ENCODE measurements at regions not wholly inside any gene's neighbourhood (a gene's known extent, or its start where the extent isn't known, plus 50 kb on each side); places are given as distances from the start of the nearest gene placed in this dataset.

GRCh38 chr1:5713101-5714010, 278.9 kb downstream of the NPHP4 start:
- DNase-seq (ENCODE audit: low read depth in 2 of 2): no peak

DNA sequence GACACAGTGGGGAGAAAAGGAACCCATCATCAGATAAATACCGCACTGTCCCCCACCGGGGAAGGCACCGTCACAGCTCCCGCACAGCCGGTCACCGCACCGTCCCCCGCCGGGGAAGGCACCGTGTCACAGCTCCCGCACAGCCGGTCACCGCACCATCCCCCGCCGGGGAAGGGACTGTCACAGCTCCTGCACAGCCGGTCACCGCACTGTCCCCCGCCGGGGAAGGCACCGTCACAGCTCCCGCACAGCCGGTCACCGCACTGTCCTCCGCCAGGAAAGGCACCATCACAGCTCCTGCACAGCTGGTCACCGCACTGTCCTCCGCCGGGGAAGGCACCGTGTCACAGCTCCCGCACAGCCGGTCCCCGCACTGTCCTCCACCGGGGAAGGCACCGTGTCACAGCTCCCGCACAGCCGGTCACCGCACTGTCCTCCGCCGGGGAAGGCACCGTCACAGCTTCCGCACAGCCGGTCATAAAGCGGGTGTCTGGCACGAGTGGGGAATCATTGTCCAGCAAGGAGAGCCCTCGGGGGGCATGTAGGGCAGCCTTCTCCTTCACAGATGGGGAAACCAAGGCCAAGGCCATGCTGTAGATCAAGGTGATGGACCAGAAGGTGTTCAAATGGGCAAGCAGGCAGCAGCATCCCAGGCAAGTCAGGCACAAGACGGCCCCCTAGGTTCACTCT, 280.1 kb downstream of the NPHP4 start:
- no peak for DNase-seq (ENCODE audit: low read depth in 2 of 2)

GRCh38 chr1:5711079-5711478, 281.1 kb downstream of the NPHP4 start:
- no peak for DNase-seq (ENCODE audit: low read depth in 2 of 2)

- no peak for DNase-seq (ENCODE audit: low read depth in 2 of 2)
These were observed 282.2 kb downstream of the NPHP4 start for GRCh38 chr1:5709976-5710375.

DNA sequence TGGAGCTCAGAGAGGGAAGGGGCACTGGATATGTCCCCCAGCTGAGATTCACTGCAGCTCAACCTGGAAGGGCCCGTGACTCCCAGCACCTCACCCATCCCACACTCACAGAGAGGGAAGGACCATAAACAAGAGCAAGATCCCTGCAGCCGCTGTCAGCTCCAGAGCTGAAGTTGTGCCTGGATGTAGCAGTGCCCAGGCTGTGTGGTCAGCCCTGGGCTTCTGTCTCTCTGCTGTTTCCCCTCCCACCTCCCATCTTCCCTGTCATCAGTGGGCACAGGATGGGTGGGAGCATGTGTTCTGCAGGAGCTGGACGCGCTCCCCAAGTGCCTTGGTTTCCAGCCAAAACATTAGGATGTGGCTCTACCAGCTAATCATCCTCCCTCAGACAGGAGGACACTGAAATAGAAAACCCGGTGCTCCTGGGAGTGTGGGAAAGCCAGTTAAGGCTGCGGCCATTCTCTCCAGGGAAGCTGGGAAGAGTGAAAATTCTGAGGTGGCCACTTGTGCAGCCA, 282.7 kb downstream of the NPHP4 start:
- no peak for DNase-seq (ENCODE audit: low read depth in 2 of 2)

DNA sequence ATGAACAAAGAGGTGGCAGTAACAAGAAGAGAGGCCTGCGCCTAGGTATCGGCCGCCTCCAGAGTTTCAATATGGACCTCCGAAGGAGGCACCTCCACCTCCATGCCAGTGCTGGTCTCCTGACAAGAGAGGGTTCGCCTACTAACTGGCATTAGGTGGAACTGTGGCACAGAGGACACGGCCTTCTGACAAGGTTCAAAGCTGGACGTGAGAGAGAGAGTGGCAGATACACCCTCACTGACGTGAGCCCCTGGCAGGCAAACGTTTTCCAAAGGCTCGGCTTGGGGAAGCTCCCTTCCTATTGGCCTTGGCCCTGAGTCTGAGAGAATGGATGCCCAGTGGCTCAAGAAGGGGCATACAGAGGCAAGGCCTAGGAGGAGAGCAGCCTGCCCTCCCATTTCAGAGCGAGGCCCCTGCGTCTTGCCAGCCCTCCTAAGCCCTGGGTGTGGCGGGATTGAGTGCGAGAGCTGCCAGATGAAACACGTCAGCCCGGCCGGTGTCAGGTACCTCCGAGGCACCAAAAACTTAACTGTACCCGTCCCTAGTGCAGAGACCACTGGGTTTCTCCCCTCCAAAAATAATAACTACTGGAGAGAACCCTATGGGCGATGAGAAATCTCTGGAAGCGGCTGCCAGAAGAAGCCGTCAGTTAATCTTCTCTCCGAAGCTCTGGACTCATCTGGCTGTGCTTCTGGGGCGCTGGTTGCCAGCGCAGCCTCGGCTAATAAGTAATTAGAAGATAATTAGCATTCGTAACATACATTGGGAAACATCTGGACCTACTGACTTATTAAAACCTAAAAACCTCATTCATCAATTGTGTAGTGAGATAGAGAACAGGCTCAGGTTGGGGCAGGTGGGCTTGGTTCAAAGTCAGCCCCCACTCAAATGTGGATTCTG, 283.6 kb downstream of the NPHP4 start:
- DNase-seq (ENCODE audit: low read depth in 2 of 2): no peak

GRCh38 chr1:5707566-5708345, 284.5 kb downstream of the NPHP4 start:
- DNase-seq (ENCODE audit: low read depth in 2 of 2): no peak

DNA sequence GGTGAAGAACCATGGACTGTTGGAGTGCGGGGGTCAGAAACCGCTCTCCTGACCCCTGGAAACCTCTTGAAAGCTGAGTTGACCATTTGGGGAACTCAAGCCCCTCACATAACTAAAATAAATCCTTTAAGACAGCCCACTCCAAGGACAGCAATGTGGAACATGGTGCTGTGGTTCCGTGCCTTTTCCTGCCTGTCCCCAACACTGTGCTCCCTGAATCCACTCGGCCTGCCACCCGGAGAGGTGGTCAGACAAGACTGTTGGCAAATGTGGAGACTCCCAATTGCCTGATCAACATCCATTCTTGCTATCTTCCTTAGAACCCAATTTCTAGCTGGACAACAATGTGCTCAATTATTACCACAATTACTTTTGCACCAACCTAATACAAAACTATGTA, 286.0 kb downstream of the NPHP4 start:
- no peak for DNase-seq (ENCODE audit: low read depth in 2 of 2)

DNA sequence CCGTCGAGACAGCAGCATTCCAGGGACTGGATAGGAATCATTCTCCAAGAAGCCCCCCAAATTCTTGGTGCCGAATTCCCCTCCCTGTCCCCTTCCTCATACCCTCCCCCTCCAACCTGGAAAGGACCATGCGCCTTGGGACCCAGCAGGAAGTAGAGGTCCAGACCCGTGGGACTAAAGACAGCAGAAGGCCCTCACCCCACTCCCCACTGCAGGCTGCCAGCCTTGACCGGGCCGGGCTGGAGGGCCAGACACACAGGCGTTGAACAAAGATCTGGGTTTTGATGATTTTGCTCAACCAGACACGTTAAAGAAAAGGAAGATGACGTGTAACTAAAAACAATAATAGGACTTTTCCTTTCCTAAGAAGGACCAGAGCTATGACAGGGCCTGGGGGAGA, 286.5 kb downstream of the NPHP4 start:
- DNase-seq (ENCODE audit: low read depth in 2 of 2): no peak

DNA sequence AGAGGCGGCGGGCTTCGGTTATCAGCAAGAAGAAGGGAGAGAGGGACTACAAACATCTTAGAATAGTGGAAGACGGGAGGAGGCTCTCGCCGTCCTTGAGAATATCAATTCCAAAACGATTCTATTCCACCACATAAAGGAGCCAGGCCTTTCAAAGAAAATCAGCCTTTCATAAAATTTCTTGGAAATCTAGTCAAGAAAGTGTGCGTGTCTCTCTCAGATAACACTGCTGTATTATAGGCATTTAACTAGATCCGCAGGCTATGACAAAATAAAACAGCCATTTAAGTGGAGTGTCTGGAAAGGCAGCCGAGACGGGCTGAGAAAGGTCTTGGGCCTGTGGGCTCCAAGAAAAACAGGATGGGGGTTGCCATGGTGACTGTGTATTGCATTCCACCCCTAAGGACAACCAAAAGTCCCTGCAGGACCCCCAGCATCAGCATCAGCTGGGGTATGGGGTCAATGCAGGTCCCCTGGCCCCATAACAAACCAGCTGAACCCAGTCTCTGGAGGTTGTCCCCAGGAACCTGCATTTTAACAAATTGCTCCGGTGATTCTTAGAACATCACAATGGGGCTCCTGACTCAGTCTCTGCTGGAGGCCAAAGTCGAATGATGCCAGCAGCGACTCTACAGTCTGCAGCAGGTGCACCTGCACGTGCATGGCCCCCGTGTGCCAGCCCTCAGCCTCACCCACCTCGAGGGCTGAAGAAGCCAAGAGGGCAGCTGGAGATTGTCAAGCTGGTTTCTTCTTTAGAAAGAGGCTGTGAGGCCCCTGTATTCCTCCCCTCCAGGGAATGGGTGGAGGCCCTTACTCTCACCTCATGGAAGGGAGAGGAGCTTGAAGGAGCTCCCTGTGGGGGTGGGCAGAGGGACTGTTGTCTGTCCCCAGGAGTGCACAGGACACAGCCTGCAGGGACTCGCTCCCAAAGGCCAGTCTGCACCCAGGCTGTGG, 287.4 kb downstream of the NPHP4 start:
- no peak for DNase-seq (ENCODE audit: low read depth in 2 of 2)

- no peak for DNase-seq (ENCODE audit: low read depth in 2 of 2)
These were observed 290.6 kb downstream of the NPHP4 start for GRCh38 chr1:5701642-5702041.

DNA sequence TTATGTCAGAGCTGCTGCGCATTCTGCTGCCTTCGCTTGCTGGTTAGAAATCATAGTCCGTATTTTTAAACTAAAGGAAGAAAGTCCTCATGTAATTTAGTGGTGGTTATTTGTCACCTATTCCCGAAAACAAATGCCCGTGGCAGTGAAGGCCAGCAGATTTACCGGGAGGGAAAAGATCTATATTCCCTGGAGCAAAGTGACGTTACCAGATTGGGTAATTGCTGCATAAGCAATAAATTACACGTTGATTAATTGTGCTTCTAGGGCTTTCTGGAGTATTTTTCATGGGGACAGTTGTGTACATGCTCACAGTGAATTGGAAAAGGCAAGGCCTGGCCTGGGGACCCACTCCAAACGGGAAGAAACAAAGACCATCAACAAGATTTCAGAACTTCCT, 298.7 kb downstream of the NPHP4 start:
- DNase-seq (ENCODE audit: low read depth in 2 of 2): no peak

GRCh38 chr1:5692664-5693063, 299.6 kb downstream of the NPHP4 start:
- no peak for DNase-seq (ENCODE audit: low read depth in 2 of 2)

GRCh38 chr1:5691795-5692509, 300.3 kb downstream of the NPHP4 start:
- no peak for DNase-seq (ENCODE audit: low read depth in 2 of 2)

DNA sequence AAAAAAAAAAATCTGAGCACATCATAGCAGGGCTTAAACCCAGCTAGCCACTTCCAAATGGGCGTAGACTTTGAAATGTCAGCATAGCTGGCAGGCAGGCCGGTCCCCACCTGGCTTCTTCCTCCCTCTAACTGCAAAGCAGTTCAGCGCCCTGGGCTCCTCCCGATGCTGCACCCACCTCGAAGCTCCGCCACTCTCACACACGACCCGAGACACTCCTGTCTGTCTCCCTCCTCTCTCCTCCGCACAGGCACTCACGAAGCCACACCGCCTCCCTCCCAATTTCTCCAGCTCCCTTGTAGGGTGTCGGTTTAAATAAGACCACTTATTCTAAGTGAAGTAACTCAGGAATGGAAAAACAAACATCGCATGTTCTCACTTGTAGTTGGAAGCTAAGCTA, 301.3 kb downstream of the NPHP4 start:
- no peak for DNase-seq (ENCODE audit: low read depth in 2 of 2)

DNA sequence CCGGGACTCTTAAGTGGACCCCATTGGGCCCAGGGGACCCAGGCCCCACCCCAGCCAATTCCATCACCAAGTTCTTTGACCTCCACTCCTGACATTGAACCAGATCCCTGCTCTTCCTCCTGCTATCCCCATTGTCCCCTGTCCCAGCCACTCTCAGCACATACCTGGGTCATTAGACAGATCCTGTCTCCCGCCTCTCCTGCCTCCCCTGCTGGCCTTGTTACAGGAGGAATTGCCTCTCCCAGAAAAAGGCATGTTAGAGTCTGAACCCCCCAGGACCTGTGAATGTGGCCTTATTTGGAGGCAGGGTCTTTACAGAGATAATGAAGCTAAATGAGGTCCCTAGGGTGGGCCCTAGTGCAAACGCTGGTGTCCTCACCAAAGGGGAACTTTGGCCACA, 301.9 kb downstream of the NPHP4 start:
- no peak for DNase-seq (ENCODE audit: low read depth in 2 of 2)

DNA sequence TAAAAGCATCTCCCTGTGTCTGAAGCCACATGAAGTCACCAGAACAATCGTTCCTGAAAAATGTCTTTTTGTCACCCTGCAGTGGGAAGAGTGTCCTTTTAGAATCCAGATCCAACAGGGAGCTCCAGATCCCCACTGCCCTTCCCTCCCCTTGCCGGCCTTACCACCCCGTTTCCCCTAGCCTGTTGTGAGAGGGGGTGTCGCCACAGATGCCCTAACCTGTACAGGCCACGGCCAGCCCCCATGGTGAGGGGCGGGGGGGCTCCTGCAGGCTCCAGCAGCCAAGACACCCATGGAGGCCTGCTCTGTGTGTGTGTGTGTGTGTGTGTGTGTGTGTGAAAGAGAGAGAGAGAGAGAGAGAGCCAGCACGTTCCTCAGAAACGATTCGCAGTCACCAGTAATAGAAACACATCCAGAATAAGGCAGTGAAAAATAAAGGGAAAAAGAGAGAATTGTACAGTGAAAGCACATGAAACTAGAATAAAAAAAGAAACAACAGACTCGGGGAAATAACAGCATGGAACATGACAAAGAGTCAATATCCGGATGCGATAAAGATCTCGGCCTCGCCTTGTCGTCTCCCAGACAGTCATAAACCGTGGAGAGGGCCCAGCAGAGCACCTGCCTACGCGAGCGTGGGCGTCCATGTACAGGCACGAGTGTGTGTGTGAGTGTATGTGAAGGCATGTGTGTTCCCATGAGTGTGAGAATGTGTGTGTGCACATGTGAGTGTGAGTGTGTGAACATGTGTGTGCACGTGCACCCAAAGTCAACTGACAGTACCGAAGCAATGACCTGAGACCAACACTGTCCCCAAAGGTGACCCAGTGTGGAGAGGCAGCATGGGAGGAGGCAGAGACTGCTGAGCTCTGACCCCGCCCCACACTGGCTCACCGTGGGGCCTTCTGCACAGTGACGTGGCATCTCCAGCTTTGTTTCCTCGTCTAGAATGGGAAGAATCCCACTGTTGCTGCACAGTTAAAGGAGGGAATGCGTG, 303.8 kb downstream of the NPHP4 start:
- DNase-seq (ENCODE audit: low read depth in 2 of 2): no peak

Data from stimulated activated CD4-positive, alpha-beta T cell treated with anti-CD3 and anti-CD28 coated beads, Interleukin-12 subunit alpha, Interleukin-12 subunit beta, amount 100 ng/mL, for 24 hours (primary cell).